ENCODE measurements at regions not wholly inside any gene's neighbourhood (a gene's known extent, or its start where the extent isn't known, plus 50 kb on each side); places are given as distances from the start of the nearest gene placed in this dataset.

DNA sequence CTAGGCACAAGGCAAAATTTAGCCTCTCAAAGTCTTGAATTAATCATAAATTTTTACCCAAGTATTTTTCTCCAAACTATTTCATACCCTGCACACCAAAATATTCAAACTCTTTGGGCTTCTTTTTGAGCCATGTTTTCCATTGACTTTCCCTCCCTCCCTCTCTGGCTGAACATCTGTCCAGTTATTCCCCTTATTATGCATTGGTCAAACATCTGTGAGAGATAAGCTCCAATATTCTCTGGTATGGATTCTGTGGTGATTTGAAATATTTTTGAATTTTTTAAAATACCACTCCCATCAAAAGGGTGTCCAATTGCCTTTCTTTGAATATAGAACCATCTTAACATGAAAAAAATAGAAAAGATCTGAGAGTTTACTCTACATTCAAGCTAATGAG, 244.2 kb downstream of the RFPL4B start:
- TF ChIP-seq, protein P1, sequence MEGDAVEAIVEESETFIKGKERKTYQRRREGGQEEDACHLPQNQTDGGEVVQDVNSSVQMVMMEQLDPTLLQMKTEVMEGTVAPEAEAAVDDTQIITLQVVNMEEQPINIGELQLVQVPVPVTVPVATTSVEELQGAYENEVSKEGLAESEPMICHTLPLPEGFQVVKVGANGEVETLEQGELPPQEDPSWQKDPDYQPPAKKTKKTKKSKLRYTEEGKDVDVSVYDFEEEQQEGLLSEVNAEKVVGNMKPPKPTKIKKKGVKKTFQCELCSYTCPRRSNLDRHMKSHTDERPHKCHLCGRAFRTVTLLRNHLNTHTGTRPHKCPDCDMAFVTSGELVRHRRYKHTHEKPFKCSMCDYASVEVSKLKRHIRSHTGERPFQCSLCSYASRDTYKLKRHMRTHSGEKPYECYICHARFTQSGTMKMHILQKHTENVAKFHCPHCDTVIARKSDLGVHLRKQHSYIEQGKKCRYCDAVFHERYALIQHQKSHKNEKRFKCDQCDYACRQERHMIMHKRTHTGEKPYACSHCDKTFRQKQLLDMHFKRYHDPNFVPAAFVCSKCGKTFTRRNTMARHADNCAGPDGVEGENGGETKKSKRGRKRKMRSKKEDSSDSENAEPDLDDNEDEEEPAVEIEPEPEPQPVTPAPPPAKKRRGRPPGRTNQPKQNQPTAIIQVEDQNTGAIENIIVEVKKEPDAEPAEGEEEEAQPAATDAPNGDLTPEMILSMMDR (IDR thresholded peaks at IDR 0.05; ENCODE audit: low read length) = no peak
- no peak for TF ChIP-seq EZH2 (optimal IDR thresholded peaks at IDR 0.05; ENCODE audit: low read depth, low read length)
- TF ChIP-seq EZH2phosphoT487 (IDR thresholded peaks at IDR 0.05; ENCODE audit: low read length) = no peak

All from MM.1S (cell line).